ENCODE measurements at regions not wholly inside any gene's neighbourhood (a gene's known extent, or its start where the extent isn't known, plus 50 kb on each side); places are given as distances from the start of the nearest gene placed in this dataset.
A peak's percentile ranks its signal among the peaks of the same experiment; 100 is the strongest.

DNA sequence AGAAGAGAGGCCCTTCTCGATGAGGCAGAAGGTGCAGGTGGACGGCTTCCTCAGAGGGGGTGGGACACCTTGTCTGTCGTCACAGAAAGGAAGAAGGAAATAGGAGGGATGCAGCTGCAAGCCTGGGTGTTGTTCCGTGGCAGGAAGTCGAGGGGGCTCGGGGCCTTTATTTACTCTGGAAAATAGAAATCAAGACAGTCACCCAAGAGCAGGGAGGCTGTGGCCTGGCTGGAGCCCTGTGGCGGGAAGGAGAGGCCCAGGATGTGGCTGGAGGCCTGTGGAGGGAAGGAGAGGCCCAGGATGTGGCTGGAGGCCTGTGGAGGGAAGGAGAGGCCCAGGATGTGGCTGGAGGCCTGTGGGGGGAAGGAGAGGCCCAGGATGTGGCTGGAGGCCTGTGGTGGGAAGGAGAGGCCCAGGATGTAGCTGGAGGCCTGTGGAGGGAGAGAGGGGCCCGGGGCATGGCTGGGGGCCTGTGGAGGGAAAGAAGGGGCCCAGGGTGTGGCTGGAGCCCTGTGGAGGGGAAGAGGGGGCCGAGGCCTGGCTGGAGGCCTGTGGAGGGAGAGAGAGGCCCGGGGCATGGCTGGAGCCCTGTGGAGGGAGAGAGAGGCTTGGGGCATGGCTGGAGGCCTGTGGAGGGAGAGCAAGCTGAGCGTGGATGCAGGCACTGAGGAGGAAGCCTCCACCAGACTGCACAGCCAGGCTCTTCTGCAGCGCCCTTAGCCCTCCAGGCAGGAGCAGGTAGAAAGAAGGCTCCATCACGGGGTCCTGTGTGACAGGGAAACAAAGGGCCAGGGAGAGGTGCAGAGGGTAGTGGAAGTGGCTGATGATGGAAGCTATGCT lies 97.3 kb upstream of the SFMBT2 start:
- Mint-ChIP-seq H3K4me3 (peak overlapping the region; percentile 63), H3K36me3 (ENCODE audit: low read depth) (no peaks in the 10 kb centered on the region), H3K27ac (peak overlapping the region; percentile 76), H3K4me1 (peaks cover 28% of the 10 kb centered on the region), H3K27me3 (no peaks in the 10 kb centered on the region)
- DNase-seq (no peak), ATAC-seq (no peak)
- H3K9me3 ChIP-seq (ENCODE audit: control insufficient read depth, low read length, poor library complexity, severe bottlenecking) = no peaks in the 10 kb centered on the region

GRCh38 chr10:7506571-7506970 lies 95.7 kb upstream of the SFMBT2 start:
- DNase-seq (no peak), ATAC-seq (no peak)
- Mint-ChIP-seq H3K27me3 (no peaks in the 10 kb centered on the region), H3K4me1 (peaks cover 27% of the 10 kb centered on the region), H3K36me3 (ENCODE audit: low read depth) (no peaks in the 10 kb centered on the region), H3K4me3 (no peak overlapping the region), H3K27ac (peak overlapping the region; percentile 0)
- H3K9me3 ChIP-seq (ENCODE audit: control insufficient read depth, low read length, poor library complexity, severe bottlenecking) = no peaks in the 10 kb centered on the region

DNA sequence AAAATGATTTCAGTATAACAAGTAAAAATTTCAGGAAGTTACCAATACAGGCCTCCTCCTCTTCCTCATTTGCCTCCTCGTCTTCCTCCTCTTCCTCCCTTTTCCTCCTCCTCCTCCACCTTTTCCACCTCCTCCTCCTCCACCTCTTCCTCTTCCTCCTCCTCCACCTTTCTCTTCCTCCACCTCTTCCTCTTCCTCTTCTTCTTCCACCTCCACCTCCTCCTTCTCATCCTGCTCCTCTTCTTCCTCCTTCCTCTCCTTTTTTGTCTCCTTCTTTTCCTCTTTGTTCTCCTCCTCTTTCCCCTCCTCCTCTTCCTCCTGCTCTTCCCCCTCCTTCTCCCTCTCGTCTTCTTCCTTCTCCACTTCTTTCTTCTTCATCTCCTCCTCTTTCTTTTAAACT lies 94.4 kb upstream of the SFMBT2 start:
- Mint-ChIP-seq H3K27me3 (no peaks in the 10 kb centered on the region), H3K4me3 (no peak overlapping the region), H3K4me1 (peaks cover 31% of the 10 kb centered on the region), H3K36me3 (ENCODE audit: low read depth) (no peaks in the 10 kb centered on the region), H3K27ac (peak overlapping the region; percentile 0)
- ATAC-seq (no peak), DNase-seq (no peak)
- no peaks in the 10 kb centered on the region for H3K9me3 ChIP-seq (ENCODE audit: control insufficient read depth, low read length, poor library complexity, severe bottlenecking)

DNA sequence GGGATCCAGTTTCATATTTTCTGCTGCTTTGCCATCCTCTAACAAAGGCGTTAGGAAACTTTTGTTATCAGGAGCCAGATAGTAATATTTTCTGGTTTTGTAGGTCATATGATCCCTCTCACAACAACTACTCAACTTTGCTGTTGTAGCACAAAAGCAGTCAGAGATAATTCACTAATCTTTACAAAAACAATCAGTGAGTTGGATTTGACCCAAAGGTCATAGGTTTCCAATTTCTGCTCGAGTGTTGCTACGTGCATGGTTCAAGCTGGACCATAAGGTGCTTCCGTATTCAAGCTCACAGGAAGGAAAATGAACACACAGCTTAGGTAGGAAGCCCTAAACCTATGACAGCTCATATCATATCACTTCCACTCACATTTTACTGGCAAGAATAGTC lies 92.4 kb upstream of the SFMBT2 start:
- H3K27ac Mint-ChIP-seq = no peak overlapping the region
- no peak for ATAC-seq
- H3K4me1 Mint-ChIP-seq = peaks cover 34% of the 10 kb centered on the region
- no peaks in the 10 kb centered on the region for H3K9me3 ChIP-seq (ENCODE audit: control insufficient read depth, low read length, poor library complexity, severe bottlenecking)
- no peak for DNase-seq
- H3K27me3 Mint-ChIP-seq = no peaks in the 10 kb centered on the region
- no peaks in the 10 kb centered on the region for H3K36me3 Mint-ChIP-seq (ENCODE audit: low read depth)
- no peak overlapping the region for H3K4me3 Mint-ChIP-seq

GRCh38 chr10:7501157-7501556 lies 90.3 kb upstream of the SFMBT2 start:
- H3K27ac Mint-ChIP-seq = no peak overlapping the region
- peaks cover 22% of the 10 kb centered on the region for H3K4me1 Mint-ChIP-seq

GRCh38 chr10:7498111-7498510 lies 87.3 kb upstream of the SFMBT2 start:
- DNase-seq (no peak), ATAC-seq (no peak)
- no peak overlapping the region for H3K4me3 Mint-ChIP-seq
- no peak overlapping the region for H3K27ac Mint-ChIP-seq
- H3K36me3 Mint-ChIP-seq (ENCODE audit: low read depth) = no peaks in the 10 kb centered on the region
- H3K4me1 Mint-ChIP-seq = peaks cover 25% of the 10 kb centered on the region
- no peaks in the 10 kb centered on the region for H3K27me3 Mint-ChIP-seq
- H3K9me3 ChIP-seq (ENCODE audit: control insufficient read depth, low read length, poor library complexity, severe bottlenecking) = no peaks in the 10 kb centered on the region

More at GRCh38 chr10:7501157-7501556, 90.3 kb upstream of the SFMBT2 start:
- ATAC-seq (no peak), DNase-seq (no peak)
- H3K36me3 Mint-ChIP-seq (ENCODE audit: low read depth) = no peaks in the 10 kb centered on the region
- no peaks in the 10 kb centered on the region for H3K27me3 Mint-ChIP-seq
- no peaks in the 10 kb centered on the region for H3K9me3 ChIP-seq (ENCODE audit: control insufficient read depth, low read length, poor library complexity, severe bottlenecking)
- H3K4me3 Mint-ChIP-seq = no peak overlapping the region

DNA sequence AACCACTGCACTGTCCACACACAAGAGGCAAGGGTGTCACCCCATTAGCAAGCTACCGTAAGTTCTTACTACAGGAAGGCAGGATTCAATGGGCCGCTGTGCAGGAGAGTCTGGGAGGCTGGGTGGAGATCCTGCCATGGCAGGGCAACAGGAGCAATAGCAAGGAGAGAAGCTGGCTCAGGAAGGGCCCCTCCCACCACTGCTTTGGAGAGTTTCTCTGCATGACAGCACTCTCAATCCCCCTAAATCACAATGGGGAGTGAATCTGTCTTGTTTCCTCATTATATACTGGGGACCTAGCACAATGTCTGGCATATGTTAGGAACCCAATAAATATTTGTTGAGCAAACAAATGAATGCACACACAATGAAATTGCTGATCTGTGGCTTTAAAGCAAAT lies 83.2 kb upstream of the SFMBT2 start:
- Mint-ChIP-seq H3K4me3 (no peak overlapping the region), H3K27me3 (no peaks in the 10 kb centered on the region), H3K4me1 (peaks cover 33% of the 10 kb centered on the region), H3K27ac (no peak overlapping the region), H3K36me3 (ENCODE audit: low read depth) (no peaks in the 10 kb centered on the region)
- no peaks in the 10 kb centered on the region for H3K9me3 ChIP-seq (ENCODE audit: control insufficient read depth, low read length, poor library complexity, severe bottlenecking)
- no peak for DNase-seq
- no peak for ATAC-seq

GRCh38 chr10:7492660-7493046 lies 81.8 kb upstream of the SFMBT2 start:
- no peak for ATAC-seq
- no peak overlapping the region for H3K4me3 Mint-ChIP-seq
- H3K9me3 ChIP-seq (ENCODE audit: control insufficient read depth, low read length, poor library complexity, severe bottlenecking) = no peaks in the 10 kb centered on the region
- DNase-seq = no peak
- no peaks in the 10 kb centered on the region for H3K36me3 Mint-ChIP-seq (ENCODE audit: low read depth)
- no peaks in the 10 kb centered on the region for H3K27me3 Mint-ChIP-seq
- H3K4me1 Mint-ChIP-seq = peaks cover 31% of the 10 kb centered on the region
- H3K27ac Mint-ChIP-seq = peak overlapping the region; percentile 2

GRCh38 chr10:7491949-7492659 lies 81.3 kb upstream of the SFMBT2 start:
- ATAC-seq = no peak

GRCh38 chr10:7491230-7491629 lies 80.4 kb upstream of the SFMBT2 start:
- H3K36me3 Mint-ChIP-seq (ENCODE audit: low read depth) = no peaks in the 10 kb centered on the region
- no peaks in the 10 kb centered on the region for H3K9me3 ChIP-seq (ENCODE audit: control insufficient read depth, low read length, poor library complexity, severe bottlenecking)
- H3K4me1 Mint-ChIP-seq = peaks cover 33% of the 10 kb centered on the region
- peak overlapping the region; percentile 2 for H3K27ac Mint-ChIP-seq
- no peaks in the 10 kb centered on the region for H3K27me3 Mint-ChIP-seq
- ATAC-seq = no peak
- peak overlapping the region; percentile 56 for H3K4me3 Mint-ChIP-seq
- DNase-seq = no peak

More at GRCh38 chr10:7491949-7492659, 81.3 kb upstream of the SFMBT2 start:
- DNase-seq = no peak
- H3K9me3 ChIP-seq (ENCODE audit: control insufficient read depth, low read length, poor library complexity, severe bottlenecking) = no peaks in the 10 kb centered on the region
- H3K4me1 Mint-ChIP-seq = peaks cover 33% of the 10 kb centered on the region
- no peaks in the 10 kb centered on the region for H3K36me3 Mint-ChIP-seq (ENCODE audit: low read depth)
- peak overlapping the region; percentile 2 for H3K27ac Mint-ChIP-seq
- H3K27me3 Mint-ChIP-seq = no peaks in the 10 kb centered on the region
- peak overlapping the region; percentile 28 for H3K4me3 Mint-ChIP-seq

DNA sequence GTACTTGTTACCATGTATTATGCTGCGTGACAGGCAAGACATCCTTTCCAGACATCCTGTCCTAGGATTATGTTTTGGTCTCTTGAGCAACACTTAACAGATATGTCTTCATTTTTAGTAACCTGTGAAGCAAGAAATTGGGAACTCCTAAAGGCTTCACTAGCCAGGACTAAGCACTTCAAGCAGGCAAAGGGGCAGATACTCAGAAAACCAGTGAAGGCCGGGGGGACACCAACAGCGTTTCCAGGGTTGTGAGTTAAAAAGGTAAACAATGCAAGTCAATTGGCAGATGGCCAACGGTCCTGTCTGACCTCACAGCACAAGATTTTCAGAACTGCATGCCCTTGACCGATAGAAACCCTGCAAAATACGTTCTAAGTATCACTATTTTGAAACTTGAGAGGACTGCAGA lies 77.6 kb upstream of the SFMBT2 start:
- Mint-ChIP-seq H3K27me3 (no peaks in the 10 kb centered on the region), H3K4me1 (peaks cover 39% of the 10 kb centered on the region), H3K4me3 (no peak overlapping the region), H3K27ac (no peak overlapping the region), H3K36me3 (ENCODE audit: low read depth) (no peaks in the 10 kb centered on the region)
- DNase-seq (no peak), ATAC-seq (no peak)
- H3K9me3 ChIP-seq (ENCODE audit: control insufficient read depth, low read length, poor library complexity, severe bottlenecking) = no peaks in the 10 kb centered on the region

GRCh38 chr10:7487528-7487927 lies 76.7 kb upstream of the SFMBT2 start:
- H3K4me3 Mint-ChIP-seq = no peak overlapping the region

GRCh38 chr10:7486528-7486927 lies 75.7 kb upstream of the SFMBT2 start:
- no peak for DNase-seq
- H3K27ac Mint-ChIP-seq = peak overlapping the region; percentile 11
- H3K27me3 Mint-ChIP-seq = no peaks in the 10 kb centered on the region
- peaks cover 27% of the 10 kb centered on the region for H3K4me1 Mint-ChIP-seq
- no peaks in the 10 kb centered on the region for H3K9me3 ChIP-seq (ENCODE audit: control insufficient read depth, low read length, poor library complexity, severe bottlenecking)
- ATAC-seq = no peak
- H3K36me3 Mint-ChIP-seq (ENCODE audit: low read depth) = no peaks in the 10 kb centered on the region
- no peak overlapping the region for H3K4me3 Mint-ChIP-seq

More at GRCh38 chr10:7487528-7487927, 76.7 kb upstream of the SFMBT2 start:
- ATAC-seq (no peak), DNase-seq (no peak)
- H3K9me3 ChIP-seq (ENCODE audit: control insufficient read depth, low read length, poor library complexity, severe bottlenecking) = no peaks in the 10 kb centered on the region
- H3K27me3 Mint-ChIP-seq = no peaks in the 10 kb centered on the region
- no peaks in the 10 kb centered on the region for H3K36me3 Mint-ChIP-seq (ENCODE audit: low read depth)
- H3K27ac Mint-ChIP-seq = peak overlapping the region; percentile 11
- H3K4me1 Mint-ChIP-seq = peaks cover 36% of the 10 kb centered on the region

All from T-helper 17 cell (primary cell).